LHCN-M2 (cell line): ENCODE measurements at regions not wholly inside any gene's neighbourhood (a gene's known extent, or its start where the extent isn't known, plus 50 kb on each side); places are given as distances from the start of the nearest gene placed in this dataset.
"Not testable (repeated sequence)": the region's sequence is repeated elsewhere in the genome, so short reads cannot be mapped to it uniquely, and the experiment has no call there.

Experiments
- DNase-seq: peaks from one replicate; pipeline ENCODE4 v3.0.0-alpha.2; 2012; ENCODE audit warnings: low read depth

- DNase-seq = no peak
These were observed 391.0 kb downstream of the MAGEB5 start for GRCh38 chrX:26606971-26607370.

DNA sequence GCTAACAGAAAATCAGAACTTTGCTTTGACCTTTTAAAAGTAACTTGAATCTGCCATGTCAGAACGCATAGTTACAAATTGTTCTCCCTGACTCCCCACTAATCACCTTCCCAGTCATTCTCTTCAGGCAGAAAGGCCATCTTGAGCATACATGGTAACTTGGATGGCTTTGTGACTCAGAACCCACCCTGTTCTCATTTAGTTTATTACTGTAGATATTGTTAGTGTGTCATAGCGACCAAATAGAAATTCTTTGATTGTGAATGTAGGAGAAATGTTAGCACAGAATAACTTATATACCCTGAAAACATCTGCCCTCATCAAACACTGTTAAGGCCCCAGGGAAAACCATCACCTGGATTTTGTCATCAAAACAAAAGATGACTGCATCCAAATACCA lies 382.0 kb downstream of the MAGEB5 start:
- DNase-seq = no peak

- DNase-seq = no peak
These were observed 374.9 kb downstream of the MAGEB5 start for GRCh38 chrX:26590849-26591248.

- DNase-seq = no peak
These were observed 370.6 kb downstream of the MAGEB5 start for GRCh38 chrX:26586570-26586969.

GRCh38 chrX:26581091-26581490 lies 365.1 kb downstream of the MAGEB5 start:
- DNase-seq = no peak

DNA sequence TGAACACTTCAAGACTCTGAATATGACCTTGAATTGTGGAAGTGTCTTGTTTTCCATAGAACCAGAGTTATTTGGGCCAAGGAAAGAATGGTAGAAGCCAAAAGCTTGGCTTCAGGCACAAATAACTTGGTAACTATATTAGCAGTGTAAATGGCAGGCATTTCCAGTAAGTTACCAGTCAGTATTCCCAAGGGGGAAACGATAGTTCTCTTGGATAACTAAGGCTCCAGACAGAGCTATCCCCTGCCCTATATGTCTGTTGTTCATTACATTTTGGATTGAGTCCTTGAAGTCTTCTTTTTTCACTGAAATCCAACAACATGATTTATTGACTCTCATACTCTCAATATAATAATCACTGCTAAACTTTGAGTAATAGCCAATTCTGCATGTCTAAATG lies 364.1 kb downstream of the MAGEB5 start:
- DNase-seq = no peak

- DNase-seq = no peak
These were observed 358.3 kb downstream of the MAGEB5 start for GRCh38 chrX:26574234-26574633.

GRCh38 chrX:26562156-26562555 lies 346.2 kb downstream of the MAGEB5 start:
- DNase-seq = no peak

- DNase-seq = no peak
These were observed 343.9 kb downstream of the MAGEB5 start for GRCh38 chrX:26559855-26560254.

GRCh38 chrX:26558719-26559386 lies 342.9 kb downstream of the MAGEB5 start:
- DNase-seq = no peak

- no peak for DNase-seq
These were observed 341.8 kb downstream of the MAGEB5 start for GRCh38 chrX:26557691-26558321.

- DNase-seq = not testable (repeated sequence)
These were observed 309.8 kb downstream of the MAGEB5 start for GRCh38 chrX:26525768-26526167.

GRCh38 chrX:26522501-26522900 lies 306.5 kb downstream of the MAGEB5 start:
- DNase-seq = no peak

GRCh38 chrX:26511589-26512363 lies 295.8 kb downstream of the MAGEB5 start:
- no peak for DNase-seq

- DNase-seq = no peak
These were observed 255.0 kb downstream of the MAGEB5 start for GRCh38 chrX:26470941-26471340.

- no peak for DNase-seq
These were observed 250.4 kb downstream of the MAGEB5 start for GRCh38 chrX:26466387-26466786.

DNA sequence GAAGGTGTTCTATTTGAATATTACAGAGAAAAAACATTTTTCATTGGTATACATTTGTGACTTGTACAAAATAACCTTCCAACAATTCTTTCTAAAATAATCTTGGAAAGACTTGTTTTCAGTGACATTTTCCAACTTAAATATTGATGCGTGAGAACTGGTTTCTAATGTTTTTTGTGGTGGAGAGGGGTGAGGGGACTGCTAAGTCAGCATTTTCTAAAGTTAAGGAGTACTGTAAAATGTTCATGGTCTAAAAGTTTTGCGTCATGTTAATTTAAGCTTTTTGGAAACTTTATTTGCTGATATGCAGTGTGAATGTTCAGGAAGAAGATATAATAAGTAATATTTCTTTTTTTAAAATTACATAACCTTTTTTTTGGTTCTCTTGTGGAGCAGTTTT lies 229.3 kb downstream of the MAGEB5 start:
- DNase-seq = no peak

DNA sequence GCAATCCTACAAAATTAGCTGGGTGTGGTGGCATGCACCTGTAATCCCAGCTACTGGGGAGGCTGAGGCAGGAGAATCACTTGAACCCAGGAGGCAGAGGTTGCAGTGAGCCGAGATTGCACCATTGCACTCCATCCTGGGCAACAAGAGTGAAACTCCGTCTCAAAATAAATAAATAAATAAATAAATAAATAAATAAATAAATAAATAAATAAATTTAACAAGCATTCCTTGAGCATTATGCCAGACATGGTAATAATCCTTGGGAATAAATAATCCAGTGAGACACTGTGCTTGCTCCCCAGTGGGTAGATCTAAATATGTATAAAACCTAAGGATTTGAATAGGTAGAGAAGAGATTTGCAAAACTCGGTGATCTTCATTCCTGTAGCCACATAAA lies 228.4 kb downstream of the MAGEB5 start:
- DNase-seq = not testable (repeated sequence)

GRCh38 chrX:26442340-26442739 lies 226.4 kb downstream of the MAGEB5 start:
- no peak for DNase-seq

DNA sequence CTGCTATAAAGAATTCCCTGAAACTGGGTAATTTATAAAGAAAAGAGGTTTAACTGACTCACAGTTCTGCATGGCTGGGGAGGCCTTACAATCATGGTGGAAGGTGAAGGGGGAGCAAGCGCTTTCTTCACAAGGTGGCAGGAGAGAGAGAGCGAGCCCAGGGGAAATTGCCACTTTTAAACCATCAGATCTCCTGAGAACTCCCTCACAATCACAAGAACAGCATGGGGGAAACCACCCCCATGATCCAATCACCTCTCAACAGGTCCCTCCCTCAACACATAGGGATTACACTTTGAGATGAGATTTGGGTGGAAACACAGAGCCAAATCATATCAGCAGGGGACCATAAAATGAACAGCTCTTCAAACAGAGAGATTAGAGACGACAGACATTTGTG lies 198.6 kb downstream of the MAGEB5 start:
- DNase-seq = no peak

- DNase-seq = no peak
These were observed 195.1 kb downstream of the MAGEB5 start for GRCh38 chrX:26411045-26411444.

GRCh38 chrX:26409636-26410035 lies 193.7 kb downstream of the MAGEB5 start:
- DNase-seq = no peak

GRCh38 chrX:26387906-26388305 lies 171.9 kb downstream of the MAGEB5 start:
- DNase-seq = no peak
